Peyer's patch (tissue), 4 donors: ENCODE measurements at regions not wholly inside any gene's neighbourhood (a gene's known extent, or its start where the extent isn't known, plus 50 kb on each side); places are given as distances from the start of the nearest gene placed in this dataset.

Experiments used
- DNase-seq, 3 donors: peaks; one replicate each; pipeline ENCODE4 v3.0.0-alpha.2; 2017 to 2019
- H3K27ac ChIP-seq, 4 donors: fragments of 200-600 bp; sonication (generic); one replicate each; pipeline ENCODE4 v1.5.1; 2016 to 2019
- H3K27me3 ChIP-seq, 2 donors: fragments of 200-600 bp; sonication (generic); one replicate each; pipeline ENCODE4 v1.5.1; 2019
- H3K36me3 ChIP-seq, 3 donors: fragments of 200-600 bp; sonication (generic); one replicate each; pipeline ENCODE4 v1.5.1; 2016 to 2019
- H3K4me1 ChIP-seq, 4 donors: fragments of 200-600 bp; sonication (generic); one replicate each; pipeline ENCODE4 v1.5.1; 2016 to 2019
- H3K4me3 ChIP-seq, 4 donors: fragments of 200-600 bp; sonication (generic); 1 replicate in 3 of 4; 2 replicates in 1 of 4; pipeline ENCODE4 v1.5.1; 2016 to 2019; ENCODE audit warnings: mild to moderate bottlenecking in 1 of 4
- H3K9me3 ChIP-seq, 4 donors: fragments of 200-600 bp; sonication (generic); one replicate each; pipeline ENCODE4 v1.5.1; 2016 to 2019; ENCODE audit warnings: mild to moderate bottlenecking in 1 of 4
- POLR2A ChIP-seq, 2 donors: fragments of 450-650 bp; IDR thresholded peaks; one replicate each; pipeline ENCODE4 v1.5.1; 2017; ENCODE audit warnings: antibody characterized with exemption in 2 of 2, mild to moderate bottlenecking in 2 of 2, moderate library complexity in 2 of 2
- TF ChIP-seq, protein P1 (sequence below), 6 experiments: fragments of 450-650 bp in 4 of 6; fragments of 200-600 bp in 2 of 6; sonication (generic) in 1 of 6; IDR thresholded peaks; one replicate each; pipeline ENCODE4 v1.5.1; 2017 to 2019; ENCODE audit warnings: antibody characterized with exemption in 6 of 6, mild to moderate bottlenecking in 3 of 6, moderate library complexity in 1 of 6

DNA sequence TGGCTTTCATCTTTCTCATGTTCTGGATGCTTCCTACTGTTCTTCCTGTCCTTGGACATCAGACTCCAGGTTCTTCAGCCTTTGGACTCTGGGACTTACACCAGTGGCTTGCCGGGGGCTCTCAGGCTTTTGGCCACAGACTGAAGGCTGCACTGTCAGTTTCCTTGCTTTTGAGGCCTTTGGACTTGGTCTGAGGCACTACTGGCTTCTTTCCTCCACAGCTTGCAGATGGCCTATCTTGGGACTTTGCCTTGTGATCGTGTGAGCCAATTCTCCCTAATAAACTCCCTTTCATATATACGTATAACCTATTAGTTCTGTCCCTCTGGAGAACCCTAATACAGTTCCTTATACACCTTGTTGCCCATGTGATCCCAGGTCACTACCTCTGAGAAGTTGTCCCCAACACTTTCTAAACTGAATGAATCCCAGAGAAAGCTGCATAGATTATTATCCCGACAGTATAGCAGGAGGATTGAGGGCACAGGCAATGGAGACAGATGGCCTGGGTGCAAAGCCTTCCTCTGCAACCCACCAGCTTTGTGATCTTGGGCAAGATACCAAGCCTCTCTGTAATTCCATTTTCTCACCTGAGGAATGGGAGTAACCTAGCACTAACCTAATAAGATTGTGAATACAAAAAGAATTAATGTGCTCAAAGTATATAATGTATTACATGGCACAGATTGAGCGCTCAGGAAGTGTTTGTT is 449.6 kb upstream of the BRINP1 start:
- TF ChIP-seq, protein P1, sequence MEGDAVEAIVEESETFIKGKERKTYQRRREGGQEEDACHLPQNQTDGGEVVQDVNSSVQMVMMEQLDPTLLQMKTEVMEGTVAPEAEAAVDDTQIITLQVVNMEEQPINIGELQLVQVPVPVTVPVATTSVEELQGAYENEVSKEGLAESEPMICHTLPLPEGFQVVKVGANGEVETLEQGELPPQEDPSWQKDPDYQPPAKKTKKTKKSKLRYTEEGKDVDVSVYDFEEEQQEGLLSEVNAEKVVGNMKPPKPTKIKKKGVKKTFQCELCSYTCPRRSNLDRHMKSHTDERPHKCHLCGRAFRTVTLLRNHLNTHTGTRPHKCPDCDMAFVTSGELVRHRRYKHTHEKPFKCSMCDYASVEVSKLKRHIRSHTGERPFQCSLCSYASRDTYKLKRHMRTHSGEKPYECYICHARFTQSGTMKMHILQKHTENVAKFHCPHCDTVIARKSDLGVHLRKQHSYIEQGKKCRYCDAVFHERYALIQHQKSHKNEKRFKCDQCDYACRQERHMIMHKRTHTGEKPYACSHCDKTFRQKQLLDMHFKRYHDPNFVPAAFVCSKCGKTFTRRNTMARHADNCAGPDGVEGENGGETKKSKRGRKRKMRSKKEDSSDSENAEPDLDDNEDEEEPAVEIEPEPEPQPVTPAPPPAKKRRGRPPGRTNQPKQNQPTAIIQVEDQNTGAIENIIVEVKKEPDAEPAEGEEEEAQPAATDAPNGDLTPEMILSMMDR (IDR thresholded peaks at IDR 0.05): no peak
- TF ChIP-seq POLR2A (IDR thresholded peaks at IDR 0.05): no peak
- no peak overlapping the region for H3K4me3 ChIP-seq
- no peaks in the 10 kb centered on the region for H3K4me1 ChIP-seq

DNA sequence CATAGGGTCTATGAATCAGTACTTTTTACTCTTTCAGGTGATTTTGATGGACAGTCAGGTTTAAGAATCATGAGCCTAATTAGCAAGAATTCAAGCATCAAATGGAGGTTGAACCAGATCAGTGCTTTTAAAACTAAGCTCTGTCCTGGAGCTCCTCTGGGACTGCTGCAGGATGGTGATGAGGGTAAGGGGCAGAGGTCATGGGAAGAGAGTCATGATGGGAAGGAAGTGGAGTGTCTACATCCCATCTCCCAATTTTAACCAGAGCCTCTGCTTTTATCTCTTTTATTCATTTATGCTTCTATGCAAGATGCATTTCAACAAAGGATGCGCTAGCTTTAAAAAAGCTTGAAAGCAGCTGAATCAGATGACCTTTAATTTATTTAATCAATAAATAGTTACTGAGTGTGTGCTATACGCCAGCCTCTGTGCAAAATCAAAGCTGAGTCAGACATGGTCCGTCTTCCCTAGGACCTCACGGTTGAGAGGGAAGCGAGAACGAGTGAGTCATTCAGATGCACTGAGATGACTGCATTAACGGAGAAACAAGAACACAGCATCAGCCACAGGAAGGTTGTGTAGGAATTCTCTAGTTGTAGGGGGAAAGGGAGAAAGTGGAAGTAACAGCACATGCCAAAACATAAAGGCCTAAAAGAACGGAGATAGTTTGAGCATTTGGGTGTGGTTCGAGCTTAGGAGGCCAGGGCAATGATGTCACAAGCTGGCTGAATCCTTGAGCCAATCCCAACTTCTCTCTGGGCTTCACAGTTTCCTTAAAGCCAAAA is 441.6 kb upstream of the BRINP1 start:
- TF ChIP-seq, protein P1 (IDR thresholded peaks at IDR 0.05): no peak
- TF ChIP-seq POLR2A (IDR thresholded peaks at IDR 0.05): no peak
- no peak overlapping the region for H3K4me3 ChIP-seq
- no peak for DNase-seq
- no peaks in the 10 kb centered on the region for H3K9me3 ChIP-seq
- H3K36me3 ChIP-seq: no peaks in the 10 kb centered on the region
- H3K27me3 ChIP-seq: no peaks in the 10 kb centered on the region
- H3K4me1 ChIP-seq: no peaks in the 10 kb centered on the region
- no peak overlapping the region for H3K27ac ChIP-seq

More for the DNA sequence above, 449.6 kb upstream of the BRINP1 start:
- Histone ChIP-seq H3K36me3 (no peaks in the 10 kb centered on the region), H3K9me3 (no peaks in the 10 kb centered on the region), H3K27ac (no peak overlapping the region), H3K27me3 (no peaks in the 10 kb centered on the region)
- no peak for DNase-seq

DNA sequence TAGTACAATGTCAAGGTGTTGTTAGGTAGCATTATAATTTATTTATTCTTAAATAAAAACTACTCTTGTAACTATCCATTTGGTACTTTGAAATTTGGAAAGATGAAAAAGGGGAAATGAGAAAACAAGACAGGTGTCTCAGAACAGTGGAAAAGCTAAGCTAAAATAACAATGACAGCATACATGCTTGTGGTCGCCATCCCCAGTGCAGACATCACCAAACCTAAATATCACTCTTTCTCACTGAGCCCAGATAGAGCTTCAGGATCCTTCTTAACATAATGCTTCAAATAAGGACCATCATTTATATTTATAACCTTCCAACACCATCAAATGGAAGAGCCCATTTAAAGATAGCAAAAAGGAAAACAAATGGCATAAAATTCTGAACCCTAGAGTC is 434.4 kb upstream of the BRINP1 start:
- Histone ChIP-seq H3K9me3 (no peaks in the 10 kb centered on the region), H3K4me1 (no peaks in the 10 kb centered on the region)
- TF ChIP-seq, protein P1 (IDR thresholded peaks at IDR 0.05): no peak
- TF ChIP-seq POLR2A (IDR thresholded peaks at IDR 0.05): no peak

DNA sequence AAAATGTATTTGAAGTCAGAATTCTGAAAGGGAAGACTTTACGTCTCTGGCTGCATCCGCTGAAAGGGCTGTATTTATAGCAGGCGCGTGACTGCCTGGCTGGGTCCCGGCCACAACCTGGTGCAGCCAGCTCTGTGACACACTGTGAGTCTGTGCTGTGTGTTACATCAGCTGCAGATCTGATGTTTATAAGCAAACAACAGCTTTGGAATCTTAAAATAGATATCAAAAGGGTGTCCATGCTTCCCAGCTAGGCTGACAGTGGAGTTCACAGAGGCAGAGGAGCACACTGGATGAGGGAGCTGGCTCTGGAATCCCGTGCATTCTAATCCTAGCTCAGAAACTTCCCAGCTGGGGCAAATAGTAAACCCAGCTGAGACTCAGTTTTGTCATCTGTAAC is 433.4 kb upstream of the BRINP1 start:
- Histone ChIP-seq H3K4me1 (no peaks in the 10 kb centered on the region), H3K36me3 (no peaks in the 10 kb centered on the region), H3K27me3 (no peaks in the 10 kb centered on the region), H3K4me3 (no peak overlapping the region), H3K9me3 (no peaks in the 10 kb centered on the region), H3K27ac (no peak overlapping the region)
- peak in 1 of 3 donors; percentile 46 for DNase-seq
- TF ChIP-seq POLR2A (IDR thresholded peaks at IDR 0.05): no peak
- TF ChIP-seq, protein P1 (IDR thresholded peaks at IDR 0.05): no peak

More for the DNA sequence above, 434.4 kb upstream of the BRINP1 start:
- H3K36me3 ChIP-seq: no peaks in the 10 kb centered on the region
- H3K4me3 ChIP-seq: no peak overlapping the region
- no peak overlapping the region for H3K27ac ChIP-seq
- no peaks in the 10 kb centered on the region for H3K27me3 ChIP-seq
- no peak for DNase-seq

DNA sequence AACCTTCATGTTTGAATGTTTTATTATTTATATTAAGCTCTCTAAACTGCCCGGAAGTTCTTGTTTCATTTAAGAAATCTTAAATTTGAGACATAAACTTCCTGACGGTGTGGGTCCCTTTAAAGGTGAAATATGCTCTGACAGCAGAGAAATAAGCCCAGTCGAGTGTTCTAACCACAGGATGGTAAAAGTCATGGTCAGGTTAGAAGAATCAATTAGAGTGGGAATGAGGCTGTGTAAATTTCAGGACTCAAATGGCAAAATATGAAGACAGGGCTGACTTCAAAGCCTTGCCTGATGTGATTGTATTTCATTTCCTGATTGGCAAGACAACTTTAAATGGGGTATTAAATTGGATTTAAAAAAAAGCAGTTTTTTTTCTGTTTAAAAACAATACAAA is 432.9 kb upstream of the BRINP1 start:
- DNase-seq: no peak
- Histone ChIP-seq H3K27ac (no peak overlapping the region), H3K4me1 (no peaks in the 10 kb centered on the region), H3K27me3 (no peaks in the 10 kb centered on the region), H3K4me3 (no peak overlapping the region), H3K36me3 (no peaks in the 10 kb centered on the region), H3K9me3 (no peaks in the 10 kb centered on the region)
- TF ChIP-seq, protein P1 (IDR thresholded peaks at IDR 0.05): no peak
- TF ChIP-seq POLR2A (IDR thresholded peaks at IDR 0.05): no peak
